ENCODE measurements at regions not wholly inside any gene's neighbourhood (a gene's known extent, or its start where the extent isn't known, plus 50 kb on each side); places are given as distances from the start of the nearest gene placed in this dataset.

DNA sequence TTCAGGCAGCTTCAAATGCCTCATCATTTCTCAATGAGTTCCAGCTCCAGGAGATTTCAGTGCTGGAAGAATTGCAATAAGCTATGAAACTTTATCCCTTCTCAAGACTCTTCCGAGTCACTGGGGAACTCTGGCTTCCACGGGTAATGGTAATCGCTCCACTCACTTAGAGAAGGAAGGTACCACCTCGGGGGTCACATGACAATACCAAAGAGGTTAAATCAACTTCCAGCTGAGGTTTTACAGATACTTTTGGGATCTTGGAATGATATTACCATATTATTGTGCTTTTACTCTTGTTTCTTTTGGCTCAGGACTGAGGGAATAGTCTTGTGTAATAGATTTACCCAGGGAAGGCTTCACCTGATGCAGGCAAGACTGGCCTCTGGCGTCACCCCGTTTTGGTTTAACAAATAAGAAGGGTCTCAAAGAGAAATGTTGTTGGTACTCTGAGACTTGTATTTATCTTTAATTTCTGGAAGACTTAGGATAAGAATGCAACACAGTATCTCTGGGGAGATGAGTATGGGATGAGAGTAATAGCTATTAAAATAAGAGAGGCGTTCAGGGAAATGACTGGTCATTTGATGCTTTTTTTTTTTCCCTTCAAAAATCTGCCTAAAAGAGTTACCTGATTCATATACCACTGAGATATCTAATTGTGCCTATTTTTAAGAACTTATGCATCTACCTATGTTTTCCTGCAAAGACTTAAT is 316.9 kb upstream of the ZEB2 start:
- WGBS, result 59% methylated on average over 7 of the region's 7 CpGs
- DNase-seq (no peak), ATAC-seq (peak; percentile 36)
- no peaks in the 10 kb centered on the region for H3K9me3 ChIP-seq (ENCODE audit: control insufficient read depth, low read length)
- no peaks in the 10 kb centered on the region for H3K27me3 ChIP-seq (ENCODE audit: control insufficient read depth, insufficient read depth)
- H3K4me1 ChIP-seq (ENCODE audit: control insufficient read depth, insufficient read depth, low read length), result peaks cover 4% of the 10 kb centered on the region
- H3K27ac ChIP-seq (ENCODE audit: low read length), result no peak overlapping the region
- no peak overlapping the region for H3K4me3 ChIP-seq (ENCODE audit: low read length)
- intact Hi-C loops (cut with DNase I), result no loop called here

DNA sequence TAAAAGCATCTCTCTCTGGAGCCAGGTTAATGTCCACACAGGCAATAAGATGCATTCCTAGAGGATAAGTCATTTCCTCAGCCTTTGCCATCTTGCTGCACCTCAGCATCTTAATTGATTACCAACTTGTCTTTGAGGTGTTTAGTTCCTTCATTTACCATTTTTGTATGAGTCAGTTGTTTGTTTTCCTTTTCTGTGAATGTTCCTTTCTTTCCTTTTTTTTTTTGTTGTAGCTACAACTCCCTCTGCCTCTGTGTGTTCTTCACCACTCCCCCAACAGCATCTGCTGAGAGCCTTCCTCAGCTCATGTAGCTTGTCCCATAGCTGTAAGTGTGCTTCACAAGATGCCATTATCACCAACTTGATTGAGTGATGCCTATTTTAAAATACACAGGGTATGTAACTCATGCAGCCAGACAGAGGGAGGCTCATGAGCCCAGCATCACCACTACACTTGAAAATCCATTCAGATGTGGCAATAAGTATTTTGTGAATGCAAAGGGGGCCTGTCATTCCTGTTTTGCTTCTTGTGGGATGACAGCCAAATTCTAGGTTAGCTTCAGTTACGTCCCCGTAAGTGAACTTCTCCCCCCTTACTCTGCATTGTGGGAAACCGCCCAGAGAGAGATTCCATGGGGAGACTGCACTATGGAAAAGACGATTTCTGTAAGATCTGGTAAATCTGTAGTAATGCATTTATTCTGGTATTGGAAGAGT is 315.9 kb upstream of the ZEB2 start:
- WGBS, result 55% methylated on average over 4 of the region's 4 CpGs
- intact Hi-C loops (cut with DNase I), result no loop called here
- Histone ChIP-seq H3K4me3 (ENCODE audit: low read length) (no peak overlapping the region), H3K9me3 (ENCODE audit: control insufficient read depth, low read length) (no peaks in the 10 kb centered on the region), H3K4me1 (ENCODE audit: control insufficient read depth, insufficient read depth, low read length) (peaks cover 4% of the 10 kb centered on the region), H3K27ac (ENCODE audit: low read length) (peak overlapping the region; percentile 13), H3K27me3 (ENCODE audit: control insufficient read depth, insufficient read depth) (no peaks in the 10 kb centered on the region)
- DNase-seq, result no peak
- no peak for ATAC-seq

DNA sequence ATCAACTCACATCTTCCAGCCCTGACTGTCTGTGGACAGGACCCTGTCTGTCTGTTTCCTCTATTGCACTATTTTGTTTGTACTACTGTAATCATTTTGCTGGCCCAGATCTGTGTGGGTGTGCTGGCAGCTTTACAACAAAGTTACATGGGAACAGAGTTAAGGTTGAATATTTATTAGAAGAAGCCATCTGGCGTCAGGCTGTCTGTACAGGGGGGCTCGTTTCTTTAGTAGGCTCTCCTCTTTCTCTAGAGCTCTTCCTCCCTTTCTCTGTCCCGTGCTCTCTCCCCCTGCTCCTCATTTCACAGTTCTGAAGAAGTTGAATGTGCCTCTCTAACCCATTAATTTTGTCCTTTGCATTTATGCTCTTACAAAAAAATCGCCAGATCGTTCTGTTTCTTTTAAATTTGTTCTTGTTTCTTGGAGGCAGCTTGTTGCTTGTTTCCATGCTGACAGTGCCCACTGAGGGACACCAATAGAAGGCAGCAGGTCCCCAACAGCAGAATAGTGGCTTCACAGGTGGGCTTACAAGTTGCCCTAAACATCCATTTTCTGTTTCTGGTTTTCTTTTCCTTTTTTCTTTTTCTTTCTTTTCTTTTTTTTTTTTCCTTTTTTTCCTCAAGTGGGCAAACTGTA is 315.2 kb upstream of the ZEB2 start:
- DNase-seq (peak in 2 of 3 donors; percentile 15 to 49), ATAC-seq (peak; percentile 36)
- intact Hi-C loops (cut with DNase I), result no loop called here
- Histone ChIP-seq H3K4me3 (ENCODE audit: low read length) (no peak overlapping the region), H3K4me1 (ENCODE audit: control insufficient read depth, insufficient read depth, low read length) (peaks cover 4% of the 10 kb centered on the region), H3K9me3 (ENCODE audit: control insufficient read depth, low read length) (no peaks in the 10 kb centered on the region), H3K27ac (ENCODE audit: low read length) (no peak overlapping the region), H3K27me3 (ENCODE audit: control insufficient read depth, insufficient read depth) (no peaks in the 10 kb centered on the region)
- 29% methylated on average over 5 of the region's 5 CpGs for WGBS

DNA sequence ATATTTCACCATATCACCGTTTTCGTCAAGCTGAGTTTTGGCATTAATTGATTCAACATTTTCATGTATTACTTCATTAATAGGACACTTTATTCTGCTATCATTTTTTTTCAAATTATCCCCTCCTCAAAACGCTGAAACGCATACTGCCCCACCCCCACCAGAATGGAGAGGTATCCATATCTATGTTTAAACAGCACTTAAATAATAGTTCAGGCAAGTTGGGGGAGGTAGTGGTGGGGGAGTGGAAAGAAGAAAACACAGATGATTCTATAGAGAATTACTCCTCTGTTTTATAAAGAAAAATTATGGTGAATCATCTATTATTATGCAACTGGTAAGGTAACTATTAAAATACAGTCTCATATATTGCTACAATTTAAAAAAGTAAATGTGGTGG is 314.4 kb upstream of the ZEB2 start:
- Histone ChIP-seq H3K4me3 (ENCODE audit: low read length) (no peak overlapping the region), H3K4me1 (ENCODE audit: control insufficient read depth, insufficient read depth, low read length) (peaks cover 4% of the 10 kb centered on the region), H3K9me3 (ENCODE audit: control insufficient read depth, low read length) (no peaks in the 10 kb centered on the region), H3K27me3 (ENCODE audit: control insufficient read depth, insufficient read depth) (no peaks in the 10 kb centered on the region), H3K27ac (ENCODE audit: low read length) (no peak overlapping the region)
- intact Hi-C loops (cut with DNase I), result no loop called here
- 57% methylated on average over 4 of the region's 4 CpGs for WGBS
- DNase-seq (no peak), ATAC-seq (no peak)

DNA sequence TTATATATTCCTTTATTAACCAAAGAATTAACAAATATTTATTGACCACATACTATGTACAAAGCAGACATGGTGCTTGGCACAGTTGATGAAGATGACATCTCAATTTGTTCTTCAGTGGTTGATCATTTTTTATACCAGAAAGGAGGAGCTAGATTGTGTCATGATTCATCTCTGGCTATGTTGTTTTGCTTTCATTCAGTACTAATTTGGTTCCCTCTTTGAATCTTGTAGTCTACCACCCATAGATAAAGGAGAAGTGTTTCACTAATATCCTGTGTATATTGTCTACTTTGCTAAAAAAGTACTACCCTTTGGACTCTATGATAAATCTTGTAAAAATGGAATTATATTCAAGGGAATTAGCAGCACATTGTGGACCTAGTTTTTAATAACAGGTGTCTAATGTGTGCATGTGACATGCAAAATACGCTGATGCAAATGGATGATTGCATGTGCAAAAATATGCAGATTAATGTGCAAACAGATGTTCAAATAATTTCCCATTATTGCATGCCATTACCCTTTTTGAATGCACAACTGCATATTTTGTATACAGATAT is 313.2 kb upstream of the ZEB2 start:
- Histone ChIP-seq H3K4me3 (ENCODE audit: low read length) (no peak overlapping the region), H3K4me1 (ENCODE audit: control insufficient read depth, insufficient read depth, low read length) (peaks cover 4% of the 10 kb centered on the region), H3K27me3 (ENCODE audit: control insufficient read depth, insufficient read depth) (no peaks in the 10 kb centered on the region), H3K27ac (ENCODE audit: low read length) (no peak overlapping the region), H3K9me3 (ENCODE audit: control insufficient read depth, low read length) (no peaks in the 10 kb centered on the region)
- no peak for DNase-seq
- intact Hi-C loops (cut with DNase I), result no loop called here
- ATAC-seq, result no peak
- WGBS, result 96% methylated on average over 1 of the region's 1 CpG

DNA sequence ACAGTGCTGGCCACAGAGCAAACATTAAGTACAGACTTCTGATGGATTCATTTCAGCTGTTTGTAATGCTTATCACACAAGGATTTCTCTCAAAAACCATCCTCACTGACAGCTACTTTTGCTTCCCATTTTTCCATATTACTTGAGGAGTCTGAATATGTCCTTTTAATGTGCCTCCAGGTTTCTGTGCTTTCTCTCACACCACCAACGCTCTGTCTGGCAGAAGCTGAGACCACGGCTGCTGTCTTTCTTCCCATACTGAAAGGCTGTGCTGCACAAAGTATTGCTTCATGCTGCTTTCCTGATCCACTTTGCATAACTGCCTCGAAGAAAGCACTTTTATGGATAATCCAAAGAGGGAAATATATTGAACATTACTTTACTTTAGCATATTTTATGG is 312.1 kb upstream of the ZEB2 start:
- WGBS, result 69% methylated on average over 3 of the region's 3 CpGs
- H3K4me1 ChIP-seq (ENCODE audit: control insufficient read depth, insufficient read depth, low read length), result peaks cover 4% of the 10 kb centered on the region
- DNase-seq (no peak), ATAC-seq (no peak)
- H3K27ac ChIP-seq (ENCODE audit: low read length), result no peak overlapping the region
- intact Hi-C loops (cut with DNase I), result no loop called here
- H3K27me3 ChIP-seq (ENCODE audit: control insufficient read depth, insufficient read depth), result no peaks in the 10 kb centered on the region
- no peaks in the 10 kb centered on the region for H3K9me3 ChIP-seq (ENCODE audit: control insufficient read depth, low read length)
- H3K4me3 ChIP-seq (ENCODE audit: low read length), result no peak overlapping the region

DNA sequence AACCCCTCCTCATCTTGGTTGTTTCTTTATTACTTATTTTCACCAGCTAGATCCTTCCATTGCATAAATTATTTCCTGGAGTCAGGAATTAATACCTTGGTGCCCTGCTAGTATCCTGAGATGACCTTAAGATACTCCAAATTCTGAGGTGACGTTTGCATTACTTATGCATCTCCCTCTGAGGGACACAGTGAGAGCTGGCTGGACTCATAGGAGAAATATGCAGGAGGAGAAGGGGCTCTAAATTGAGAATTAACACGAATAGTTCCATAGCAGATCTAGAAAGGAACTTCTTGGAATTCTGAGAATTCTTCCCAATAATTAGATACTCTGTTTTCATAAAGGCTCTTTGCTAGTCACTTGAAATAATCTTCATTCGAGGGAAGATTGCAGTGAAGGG is 310.6 kb upstream of the ZEB2 start:
- DNase-seq (no peak), ATAC-seq (no peak)
- Histone ChIP-seq H3K27me3 (ENCODE audit: control insufficient read depth, insufficient read depth) (no peaks in the 10 kb centered on the region), H3K4me1 (ENCODE audit: control insufficient read depth, insufficient read depth, low read length) (peaks cover 4% of the 10 kb centered on the region), H3K9me3 (ENCODE audit: control insufficient read depth, low read length) (no peaks in the 10 kb centered on the region), H3K27ac (ENCODE audit: low read length) (no peak overlapping the region), H3K4me3 (ENCODE audit: low read length) (no peak overlapping the region)
- WGBS, result 65% methylated on average over 3 of the region's 3 CpGs
- intact Hi-C loops (cut with DNase I), result no loop called here

DNA sequence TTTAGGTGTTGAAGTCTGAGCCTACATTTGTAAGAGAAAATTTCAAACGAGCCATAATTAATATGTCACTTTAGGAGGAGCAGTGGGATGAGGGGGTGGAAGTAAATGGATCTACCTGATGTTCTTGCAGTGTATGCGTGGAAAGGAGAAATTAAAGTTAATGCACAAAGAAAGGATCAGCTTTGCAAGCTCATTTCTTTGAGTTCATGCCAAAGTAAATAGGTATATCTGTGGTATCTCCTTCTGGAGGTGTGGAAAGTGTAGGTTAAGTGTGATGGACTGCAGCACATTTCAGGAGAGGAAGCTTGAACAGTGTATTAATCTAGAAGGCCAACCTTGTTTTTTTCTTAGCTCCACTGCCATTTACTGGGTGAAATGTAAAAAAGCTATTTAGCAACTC is 307.5 kb upstream of the ZEB2 start:
- 68% methylated on average over 2 of the region's 2 CpGs for WGBS
- Histone ChIP-seq H3K4me1 (ENCODE audit: control insufficient read depth, insufficient read depth, low read length) (no peaks in the 10 kb centered on the region), H3K27me3 (ENCODE audit: control insufficient read depth, insufficient read depth) (no peaks in the 10 kb centered on the region), H3K4me3 (ENCODE audit: low read length) (no peak overlapping the region), H3K9me3 (ENCODE audit: control insufficient read depth, low read length) (no peaks in the 10 kb centered on the region), H3K27ac (ENCODE audit: low read length) (no peak overlapping the region)
- no peak for ATAC-seq
- no peak for DNase-seq
- intact Hi-C loops (cut with DNase I), result no loop called here

DNA sequence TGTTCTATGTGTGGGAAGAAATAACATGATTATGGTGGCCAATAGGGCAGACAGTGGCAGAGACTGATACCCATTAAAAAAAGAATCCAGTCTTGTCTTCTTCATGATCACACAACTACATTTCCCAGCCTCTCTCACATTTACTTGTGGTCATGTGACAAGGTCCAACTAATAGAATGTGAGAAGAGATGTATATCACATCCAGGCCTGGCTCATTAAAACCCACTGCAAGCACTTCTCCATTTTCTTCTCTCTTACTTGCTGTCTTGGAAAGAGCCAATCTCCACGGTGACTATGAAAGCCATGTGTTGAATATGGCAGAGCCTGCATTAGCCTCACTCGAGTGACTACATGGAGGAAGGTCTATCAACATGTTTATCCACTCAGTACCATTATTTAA is 306.2 kb upstream of the ZEB2 start:
- Histone ChIP-seq H3K27ac (ENCODE audit: low read length) (no peak overlapping the region), H3K4me1 (ENCODE audit: control insufficient read depth, insufficient read depth, low read length) (no peaks in the 10 kb centered on the region), H3K9me3 (ENCODE audit: control insufficient read depth, low read length) (no peaks in the 10 kb centered on the region), H3K4me3 (ENCODE audit: low read length) (no peak overlapping the region), H3K27me3 (ENCODE audit: control insufficient read depth, insufficient read depth) (no peaks in the 10 kb centered on the region)
- ATAC-seq (no peak), DNase-seq (no peak)
- intact Hi-C loops (cut with DNase I), result no loop called here
- WGBS, result 41% methylated on average over 2 of the region's 2 CpGs

DNA sequence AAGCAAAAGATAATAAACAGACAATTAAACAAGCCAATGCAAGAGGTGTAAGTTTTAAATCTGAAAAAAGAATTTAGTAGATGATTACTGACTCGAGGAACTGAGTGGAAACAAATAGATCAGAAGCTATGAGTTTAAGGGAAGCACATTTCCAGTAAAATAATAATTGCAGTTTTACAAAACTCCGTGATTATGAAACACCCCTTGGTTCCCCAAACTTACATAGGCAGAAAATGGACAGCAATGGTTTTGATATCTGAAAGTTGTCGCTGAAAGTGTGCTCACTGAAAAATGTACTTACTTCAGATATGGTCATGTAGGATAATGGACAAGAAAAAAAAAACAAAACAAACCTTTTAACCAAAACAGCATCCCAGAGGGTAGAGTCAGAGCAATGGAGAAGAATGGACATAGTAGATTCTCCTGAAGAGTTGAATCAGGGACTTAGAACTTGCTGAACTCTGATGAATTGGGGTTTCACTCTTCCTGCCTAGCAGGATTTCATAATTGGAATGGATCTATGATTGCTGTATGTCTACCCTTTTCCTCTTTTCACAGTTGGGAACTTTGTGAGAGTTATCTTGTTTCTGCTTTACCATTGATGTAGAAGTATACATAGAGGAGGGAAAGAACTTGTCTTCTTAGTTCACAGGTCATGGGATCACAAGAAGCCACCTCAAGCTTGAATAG is 305.6 kb upstream of the ZEB2 start:
- ATAC-seq, result no peak
- no peak overlapping the region for H3K4me3 ChIP-seq (ENCODE audit: low read length)
- H3K4me1 ChIP-seq (ENCODE audit: control insufficient read depth, insufficient read depth, low read length), result no peaks in the 10 kb centered on the region
- 83% methylated on average over 3 of the region's 3 CpGs for WGBS
- DNase-seq, result no peak
- intact Hi-C loops (cut with DNase I), result no loop called here
- H3K9me3 ChIP-seq (ENCODE audit: control insufficient read depth, low read length), result no peaks in the 10 kb centered on the region
- H3K27me3 ChIP-seq (ENCODE audit: control insufficient read depth, insufficient read depth), result no peaks in the 10 kb centered on the region
- no peak overlapping the region for H3K27ac ChIP-seq (ENCODE audit: low read length)
